GM19351 (cell line): ENCODE measurements at regions not wholly inside any gene's neighbourhood (a gene's known extent, or its start where the extent isn't known, plus 50 kb on each side); places are given as distances from the start of the nearest gene placed in this dataset.
"Not testable (repeated sequence)": the region's sequence is repeated elsewhere in the genome, so short reads cannot be mapped to it uniquely, and the experiment has no call there.

Experiments used
- ATAC-seq: cut with Tn5 transposase; IDR thresholded peaks from one replicate; pipeline ENCODE4 v1.9.1; 2021; ENCODE audit warnings: mild to moderate bottlenecking, moderate library complexity; ENCODE audit not compliant: unreplicated experiment

- no peak for ATAC-seq
Observed at GRCh38 chr2:153532140-153532539, 53.6 kb upstream of the RPRM start.

GRCh38 chr2:153533803-153534202, 55.2 kb upstream of the RPRM start:
- not testable (repeated sequence) for ATAC-seq

- ATAC-seq, result not testable (repeated sequence)
Observed at GRCh38 chr2:153534590-153534989, 56.0 kb upstream of the RPRM start.

- ATAC-seq, result no peak
Observed at GRCh38 chr2:153536115-153536514, 57.6 kb upstream of the RPRM start.

GRCh38 chr2:153538102-153538501, 59.5 kb upstream of the RPRM start:
- not testable (repeated sequence) for ATAC-seq

GRCh38 chr2:153543635-153544071, 65.1 kb upstream of the RPRM start:
- ATAC-seq, result peak; percentile 86

- no peak for ATAC-seq
Observed at GRCh38 chr2:153546358-153546757, 67.8 kb upstream of the RPRM start.

GRCh38 chr2:153548536-153548935, 70.0 kb upstream of the RPRM start:
- ATAC-seq, result no peak

- ATAC-seq, result no peak
Observed at GRCh38 chr2:153551698-153552097, 73.1 kb upstream of the RPRM start.

- no peak for ATAC-seq
Observed at GRCh38 chr2:153557211-153557610, 78.6 kb upstream of the RPRM start.

- no peak for ATAC-seq
Observed at GRCh38 chr2:153557714-153558113, 79.2 kb upstream of the RPRM start.

GRCh38 chr2:153558247-153558646, 79.7 kb upstream of the RPRM start:
- ATAC-seq, result no peak

GRCh38 chr2:153567367-153567766, 88.8 kb upstream of the RPRM start:
- no peak for ATAC-seq

- ATAC-seq, result no peak
Observed at GRCh38 chr2:153568105-153568504, 89.5 kb upstream of the RPRM start.

- no peak for ATAC-seq
Observed at GRCh38 chr2:153575171-153575853, 96.8 kb upstream of the RPRM start.

- no peak for ATAC-seq
Observed at GRCh38 chr2:153584244-153584643, 105.7 kb upstream of the RPRM start.

- no peak for ATAC-seq
Observed at GRCh38 chr2:153588408-153588807, 109.8 kb upstream of the RPRM start.

- ATAC-seq, result no peak
Observed at GRCh38 chr2:153589586-153589985, 111.0 kb upstream of the RPRM start.

GRCh38 chr2:153593086-153593485, 114.5 kb upstream of the RPRM start:
- not testable (repeated sequence) for ATAC-seq

- no peak for ATAC-seq
Observed at GRCh38 chr2:153595939-153596338, 117.4 kb upstream of the RPRM start.

GRCh38 chr2:153601812-153602211, 123.2 kb upstream of the RPRM start:
- ATAC-seq, result no peak

GRCh38 chr2:153604133-153604532, 125.6 kb upstream of the RPRM start:
- ATAC-seq, result no peak

GRCh38 chr2:153606623-153607022, 128.1 kb upstream of the RPRM start:
- ATAC-seq, result no peak
